Adipocyte (in vitro differentiated cells): ENCODE measurements at regions not wholly inside any gene's neighbourhood (a gene's known extent, or its start where the extent isn't known, plus 50 kb on each side); places are given as distances from the start of the nearest gene placed in this dataset.

Experiments
- DNase-seq: peaks from one replicate; pipeline ENCODE4 v3.0.0-alpha.2; 2015; ENCODE audit warnings: low read depth
- H3K27me3 ChIP-seq: replicated peaks from 2 replicates; pipeline ENCODE4 v1.7.0; 2013; ENCODE audit warnings: mild to moderate bottlenecking, low read length, moderate library complexity; ENCODE audit not compliant: control insufficient read depth, insufficient read depth
- H3K36me3 ChIP-seq: 2 replicates; pipeline ENCODE4 v1.7.0; 2013; ENCODE audit warnings: low read length, mild to moderate bottlenecking, moderate library complexity; ENCODE audit not compliant: control insufficient read depth, insufficient read depth, severe bottlenecking
- H3K4me1 ChIP-seq: 2 replicates; pipeline ENCODE4 v1.7.0; 2013; ENCODE audit warnings: mild to moderate bottlenecking, low read length, moderate library complexity; ENCODE audit not compliant: control insufficient read depth, insufficient read depth
- H3K4me3 ChIP-seq: 2 replicates; pipeline ENCODE4 v1.7.0; 2013; ENCODE audit warnings: mild to moderate bottlenecking, low read length, moderate library complexity
- H3K9ac ChIP-seq: 2 replicates; pipeline ENCODE4 v1.7.0; 2013; ENCODE audit warnings: mild to moderate bottlenecking, low read length, moderate library complexity
- H3K9me3 ChIP-seq: 2 replicates; pipeline ENCODE4 v1.7.0; 2013; ENCODE audit warnings: mild to moderate bottlenecking, low read length, moderate library complexity; ENCODE audit not compliant: control insufficient read depth

DNA sequence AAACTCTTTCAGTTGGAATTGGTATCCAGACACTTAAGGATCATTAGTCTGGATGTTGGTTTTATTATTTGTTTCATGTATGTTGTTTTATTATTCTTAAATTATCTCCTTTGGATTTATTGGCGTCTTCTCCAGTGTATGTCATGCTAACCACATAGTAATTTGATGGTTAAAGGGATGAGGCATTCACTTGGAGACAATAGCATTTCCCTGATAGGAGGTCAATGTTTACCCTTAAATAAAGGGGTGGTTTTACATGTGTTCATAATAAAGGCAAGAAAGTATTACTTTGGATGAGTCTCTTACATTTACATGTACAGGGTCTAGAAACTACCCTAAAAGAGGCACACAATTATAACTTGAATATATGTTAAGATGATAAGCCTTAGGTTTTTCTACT, 51.2 kb upstream of the RNF144B start:
- Histone ChIP-seq H3K9me3 (no peaks in the 10 kb centered on the region), H3K27me3 (no peaks in the 10 kb centered on the region), H3K36me3 (no peaks in the 10 kb centered on the region), H3K9ac (no peak overlapping the region), H3K4me3 (no peak overlapping the region), H3K4me1 (no peaks in the 10 kb centered on the region)
- no peak for DNase-seq

DNA sequence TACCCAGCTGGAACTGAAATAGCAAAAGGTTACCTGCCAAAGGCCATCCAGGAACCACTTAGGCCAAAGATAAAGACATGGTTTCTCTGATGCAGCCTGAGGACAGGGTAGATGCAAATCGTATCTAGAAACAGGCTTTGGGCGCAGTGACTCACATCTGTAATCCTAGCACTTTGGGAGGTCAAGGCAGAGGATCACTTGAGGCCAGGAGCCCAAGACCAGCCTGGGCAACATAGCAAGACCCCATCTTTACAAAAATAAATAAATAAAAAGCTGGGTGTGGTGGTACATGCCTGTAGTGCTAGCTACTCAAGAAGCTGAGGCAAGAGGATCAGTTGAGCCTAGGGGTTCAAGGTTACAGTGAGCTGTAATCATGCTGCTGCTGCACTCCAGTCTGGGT, 52.9 kb upstream of the RNF144B start:
- no peaks in the 10 kb centered on the region for H3K27me3 ChIP-seq
- no peak for DNase-seq
- H3K4me3 ChIP-seq = no peak overlapping the region
- no peaks in the 10 kb centered on the region for H3K4me1 ChIP-seq
- no peaks in the 10 kb centered on the region for H3K36me3 ChIP-seq
- no peaks in the 10 kb centered on the region for H3K9me3 ChIP-seq
- no peak overlapping the region for H3K9ac ChIP-seq

DNA sequence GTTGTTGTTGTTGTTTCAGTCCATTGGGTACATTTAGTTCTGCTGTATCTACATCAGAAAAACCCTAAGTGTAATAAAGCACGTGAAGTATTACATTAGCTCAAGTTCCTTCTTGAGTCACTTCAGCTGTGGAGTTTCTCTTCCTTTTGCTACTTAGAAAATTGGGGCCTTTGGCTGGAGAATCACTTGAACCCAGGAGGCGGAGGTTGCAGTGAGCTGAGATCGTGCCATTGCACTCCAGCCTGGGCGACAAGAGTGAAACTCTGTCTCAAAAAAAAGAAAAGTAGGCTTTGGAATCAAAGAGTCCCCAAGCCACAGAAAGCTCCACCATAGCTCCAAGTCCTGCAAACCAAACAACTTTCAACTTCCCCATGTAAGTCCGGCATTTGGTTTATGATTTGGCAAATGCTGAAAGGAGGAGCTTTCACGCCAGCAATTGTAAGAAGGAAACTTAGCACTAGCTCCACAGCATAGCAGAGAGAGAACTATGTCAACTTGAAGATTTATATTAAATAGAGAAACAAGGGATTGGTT, 56.5 kb upstream of the RNF144B start:
- H3K9me3 ChIP-seq = no peaks in the 10 kb centered on the region
- no peak overlapping the region for H3K4me3 ChIP-seq
- no peaks in the 10 kb centered on the region for H3K27me3 ChIP-seq
- H3K9ac ChIP-seq = no peak overlapping the region
- H3K36me3 ChIP-seq = no peaks in the 10 kb centered on the region
- DNase-seq = no peak
- H3K4me1 ChIP-seq = no peaks in the 10 kb centered on the region

DNA sequence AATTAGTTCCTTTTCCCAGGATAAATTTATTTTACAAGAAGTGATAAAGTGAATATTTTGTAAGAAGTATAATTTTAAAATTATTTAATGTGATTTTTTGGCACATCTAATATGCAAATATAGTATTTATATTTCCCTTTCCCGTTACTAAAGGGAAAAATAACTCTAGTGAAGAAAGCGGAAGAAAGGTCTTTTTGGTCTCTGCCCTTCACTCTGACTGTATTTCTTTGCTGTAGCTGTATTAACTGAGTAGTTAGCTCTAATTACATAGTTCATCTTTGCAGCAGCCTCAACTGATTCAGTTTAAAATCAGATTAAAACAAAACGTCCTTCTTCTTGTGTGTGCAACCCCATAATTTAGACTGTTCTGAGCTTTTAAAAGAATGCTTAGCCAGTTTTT, 57.4 kb upstream of the RNF144B start:
- no peak for DNase-seq
- Histone ChIP-seq H3K27me3 (no peaks in the 10 kb centered on the region), H3K4me3 (no peak overlapping the region), H3K4me1 (no peaks in the 10 kb centered on the region), H3K9ac (no peak overlapping the region), H3K9me3 (no peaks in the 10 kb centered on the region), H3K36me3 (no peaks in the 10 kb centered on the region)

DNA sequence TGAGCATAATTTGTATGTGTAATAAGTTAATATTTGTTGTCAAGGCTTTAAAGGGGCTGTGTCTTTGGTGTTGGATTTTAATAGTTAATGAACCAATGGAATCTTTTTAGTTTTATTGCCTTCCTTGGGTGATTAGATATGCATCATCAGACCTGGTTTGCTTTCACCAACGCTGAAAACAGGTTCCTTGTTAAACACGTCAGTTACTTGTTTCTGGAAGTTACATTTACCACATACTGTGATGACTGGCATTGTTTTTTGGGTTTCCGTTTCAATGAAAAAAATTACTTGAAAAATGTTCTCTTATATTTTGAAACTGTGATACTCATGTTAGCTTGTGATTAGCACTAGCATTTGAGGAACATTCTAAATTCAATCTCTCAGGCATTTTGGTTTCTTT, 58.6 kb upstream of the RNF144B start:
- no peak for DNase-seq
- no peak overlapping the region for H3K9ac ChIP-seq
- no peaks in the 10 kb centered on the region for H3K36me3 ChIP-seq
- H3K4me3 ChIP-seq = no peak overlapping the region
- no peaks in the 10 kb centered on the region for H3K27me3 ChIP-seq
- no peaks in the 10 kb centered on the region for H3K9me3 ChIP-seq
- no peaks in the 10 kb centered on the region for H3K4me1 ChIP-seq

DNA sequence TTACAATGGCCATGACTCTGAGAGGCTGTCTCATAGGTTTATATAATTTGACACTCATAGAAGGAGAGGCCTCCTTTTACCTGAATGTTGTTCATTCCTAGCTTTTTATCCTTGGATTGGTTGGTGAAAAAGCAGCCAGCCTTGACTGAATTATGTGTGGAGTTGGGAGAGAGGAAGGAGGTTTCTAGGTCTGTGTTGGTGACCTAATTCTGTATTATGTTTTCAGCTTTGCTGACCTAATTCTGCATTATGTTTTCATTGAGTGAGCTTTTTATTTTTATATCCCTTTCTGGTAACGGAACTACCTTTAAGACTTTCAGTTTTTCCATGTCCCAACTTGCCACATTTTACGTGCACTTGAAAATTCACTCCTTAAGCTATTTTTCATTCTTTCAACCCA, 59.1 kb upstream of the RNF144B start:
- no peak for DNase-seq
- Histone ChIP-seq H3K9ac (no peak overlapping the region), H3K36me3 (no peaks in the 10 kb centered on the region), H3K9me3 (no peaks in the 10 kb centered on the region), H3K4me1 (no peaks in the 10 kb centered on the region), H3K27me3 (no peaks in the 10 kb centered on the region), H3K4me3 (no peak overlapping the region)

DNA sequence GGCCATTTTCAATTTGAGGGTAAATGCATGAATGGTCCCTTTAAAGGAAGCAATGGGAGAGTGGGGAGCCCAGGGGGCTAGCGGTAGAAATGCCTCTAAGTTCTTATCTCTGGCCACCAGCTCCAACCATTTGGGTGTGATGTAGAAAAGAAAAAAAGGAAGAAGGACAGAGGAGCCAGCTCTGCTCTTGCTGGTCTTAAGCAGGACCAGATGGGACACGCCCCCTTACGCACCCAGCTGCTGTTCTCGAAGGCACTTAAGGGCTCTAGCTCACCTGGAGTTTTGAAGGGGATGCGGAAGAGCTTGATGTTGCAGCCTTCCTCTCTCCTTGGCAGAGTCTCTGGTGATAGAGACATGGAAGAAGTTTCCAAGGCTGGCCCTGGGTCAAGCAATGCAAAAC, 59.5 kb upstream of the RNF144B start:
- Histone ChIP-seq H3K36me3 (no peaks in the 10 kb centered on the region), H3K27me3 (no peaks in the 10 kb centered on the region), H3K4me3 (no peak overlapping the region), H3K4me1 (no peaks in the 10 kb centered on the region), H3K9ac (no peak overlapping the region), H3K9me3 (no peaks in the 10 kb centered on the region)
- peak; percentile 36 for DNase-seq

DNA sequence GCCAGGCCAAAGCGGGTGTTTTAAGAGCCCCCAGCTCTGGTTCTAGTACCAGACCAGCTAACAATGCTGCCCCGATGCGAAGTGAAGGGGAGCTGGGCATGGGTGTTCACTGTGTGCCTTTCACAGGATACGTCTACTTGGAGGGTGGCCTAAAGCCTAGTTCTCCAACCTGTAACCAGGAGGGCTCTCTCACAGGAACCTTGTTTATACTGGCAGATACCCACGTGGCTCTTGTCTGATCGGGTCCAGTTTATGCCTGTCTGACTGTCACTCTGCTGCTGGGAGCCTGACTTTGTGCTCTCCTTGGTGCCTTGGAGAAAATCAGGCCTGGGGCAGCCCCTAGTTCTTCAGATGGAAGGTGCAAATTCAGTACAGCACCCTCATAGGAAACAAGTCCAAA, 60.2 kb upstream of the RNF144B start:
- no peaks in the 10 kb centered on the region for H3K36me3 ChIP-seq
- no peaks in the 10 kb centered on the region for H3K4me1 ChIP-seq
- no peaks in the 10 kb centered on the region for H3K9me3 ChIP-seq
- no peak overlapping the region for H3K4me3 ChIP-seq
- H3K9ac ChIP-seq = no peak overlapping the region
- no peak for DNase-seq
- H3K27me3 ChIP-seq = no peaks in the 10 kb centered on the region

DNA sequence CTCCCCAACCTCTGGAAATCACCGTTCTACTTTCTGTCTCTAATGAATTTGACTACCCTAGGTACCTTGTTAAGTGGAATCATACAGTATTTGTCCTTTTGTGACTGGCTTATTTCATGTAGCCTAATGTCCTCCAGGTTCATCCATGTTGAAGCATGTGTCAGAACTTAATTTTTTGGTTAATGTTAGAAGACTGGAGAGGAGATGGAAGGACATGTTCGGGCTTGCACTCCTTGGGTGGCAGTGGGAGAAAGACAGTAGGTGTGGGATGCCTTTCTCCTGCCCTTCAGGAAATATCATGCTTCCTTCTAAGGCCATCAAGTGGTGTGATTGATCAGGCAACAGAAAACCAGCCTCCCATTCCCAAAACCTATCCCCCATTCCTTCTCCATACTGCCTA, 61.1 kb upstream of the RNF144B start:
- Histone ChIP-seq H3K4me1 (no peaks in the 10 kb centered on the region), H3K36me3 (no peaks in the 10 kb centered on the region), H3K9ac (no peak overlapping the region), H3K4me3 (no peak overlapping the region), H3K27me3 (no peaks in the 10 kb centered on the region), H3K9me3 (no peaks in the 10 kb centered on the region)
- no peak for DNase-seq

DNA sequence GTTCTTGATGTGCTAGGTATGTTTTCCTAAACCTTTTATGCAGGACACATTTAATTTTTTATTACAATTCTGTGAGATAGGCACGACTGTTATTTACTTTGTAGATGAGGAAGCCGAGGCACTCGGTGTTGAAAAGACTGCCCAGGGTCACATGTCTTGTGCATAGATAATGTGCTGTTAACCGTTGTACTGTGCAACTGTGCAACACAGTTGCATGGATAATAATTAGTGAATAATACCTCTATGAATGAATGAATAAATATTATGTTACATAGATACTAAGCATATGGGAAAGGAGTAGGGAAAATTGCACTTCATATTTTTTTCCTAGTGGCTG, 60.3 kb upstream of the DEK start:
- H3K9ac ChIP-seq = no peak overlapping the region
- no peaks in the 10 kb centered on the region for H3K36me3 ChIP-seq
- no peak overlapping the region for H3K4me3 ChIP-seq
- H3K4me1 ChIP-seq = no peaks in the 10 kb centered on the region
- DNase-seq = no peak
- H3K27me3 ChIP-seq = no peaks in the 10 kb centered on the region
- no peaks in the 10 kb centered on the region for H3K9me3 ChIP-seq

DNA sequence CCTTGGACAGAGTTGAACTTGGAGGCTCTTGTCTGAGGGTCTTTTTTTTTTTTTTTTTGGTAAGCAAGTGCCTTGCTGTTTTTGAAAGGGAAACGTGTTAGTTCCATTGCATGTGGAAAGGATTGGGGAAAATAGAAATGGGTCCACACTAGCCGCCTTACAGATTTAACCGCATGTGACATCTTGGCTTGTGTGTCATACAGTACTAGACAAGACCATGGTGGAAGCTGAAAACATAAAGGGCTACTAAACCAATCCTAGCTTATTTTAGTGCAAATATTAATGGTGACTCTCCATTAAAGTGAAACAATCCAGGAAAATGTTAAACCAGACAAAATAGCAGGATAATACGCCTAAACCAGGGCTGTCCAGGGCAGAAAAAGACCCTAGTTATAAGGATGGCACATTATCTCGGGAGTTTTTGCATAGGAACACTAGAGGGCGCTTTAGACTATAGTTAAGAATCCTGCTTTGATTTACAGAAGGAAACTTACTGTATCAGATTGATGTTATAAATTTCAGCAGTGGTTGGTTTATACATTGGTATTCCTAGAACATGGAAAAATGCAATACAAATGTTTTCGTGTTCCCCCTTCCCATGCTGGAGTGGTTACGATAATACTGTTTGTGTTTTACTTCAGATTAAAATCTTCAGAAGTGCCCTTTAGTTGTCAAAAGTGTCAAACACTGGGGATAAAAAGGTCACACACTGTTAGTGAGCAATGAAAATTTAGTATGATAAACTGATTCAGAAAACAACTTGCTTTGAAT, 59.8 kb upstream of the DEK start:
- Histone ChIP-seq H3K27me3 (no peaks in the 10 kb centered on the region), H3K4me3 (no peak overlapping the region), H3K4me1 (no peaks in the 10 kb centered on the region), H3K9me3 (no peaks in the 10 kb centered on the region), H3K9ac (peak overlapping the region; percentile 28), H3K36me3 (no peaks in the 10 kb centered on the region)
- DNase-seq = peak; percentile 90

DNA sequence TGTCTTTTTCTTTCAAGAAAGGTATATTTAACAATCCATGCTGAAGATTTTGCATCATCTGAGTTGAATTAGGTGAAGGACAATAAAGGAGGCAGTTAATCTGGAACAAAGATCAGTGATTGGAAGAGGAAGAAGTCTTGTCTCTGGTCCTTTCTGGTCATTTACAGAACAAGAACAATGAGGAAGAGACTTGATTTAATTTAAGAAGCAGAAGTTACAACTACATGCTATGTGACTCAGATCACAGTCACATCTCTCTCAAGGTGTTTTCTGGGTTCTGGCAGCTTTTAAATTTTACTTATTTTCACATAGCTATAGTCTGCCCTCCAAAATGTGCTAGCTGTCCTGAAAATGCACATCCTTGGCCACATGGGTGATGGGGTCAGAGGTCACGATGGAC, 53.5 kb upstream of the DEK start:
- no peaks in the 10 kb centered on the region for H3K27me3 ChIP-seq
- no peak for DNase-seq
- H3K4me1 ChIP-seq = no peaks in the 10 kb centered on the region
- no peak overlapping the region for H3K9ac ChIP-seq
- no peaks in the 10 kb centered on the region for H3K9me3 ChIP-seq
- H3K36me3 ChIP-seq = no peaks in the 10 kb centered on the region
- no peak overlapping the region for H3K4me3 ChIP-seq
